HL-60 (cell line): ENCODE measurements at regions not wholly inside any gene's neighbourhood (a gene's known extent, or its start where the extent isn't known, plus 50 kb on each side); places are given as distances from the start of the nearest gene placed in this dataset.

Experiments
- CTCF ChIP-seq: IDR thresholded peaks from one replicate; pipeline ENCODE4 v1.5.1; 2011; ENCODE audit warnings: low read length, control low read depth, inconsistent platforms; ENCODE audit not compliant: insufficient read depth
- GABPA ChIP-seq: IDR thresholded peaks from 2 replicates; pipeline ENCODE4 v1.6.1; 2012; ENCODE audit warnings: low read depth
- POLR2AphosphoS5 ChIP-seq: IDR thresholded peaks from 2 replicates; pipeline ENCODE4 v1.6.1; 2012; ENCODE audit warnings: low read depth
- REST ChIP-seq: IDR thresholded peaks from 2 replicates; pipeline ENCODE4 v1.6.1; 2012; ENCODE audit warnings: low read depth; ENCODE audit not compliant: insufficient replicate concordance
- SPI1 ChIP-seq: IDR thresholded peaks from 2 replicates; pipeline ENCODE4 v1.6.1; 2012; ENCODE audit warnings: low read depth, mild to moderate bottlenecking, borderline replicate concordance

GRCh38 chr9:29416204-29416603 is 1842.9 kb upstream of the C9orf72 start:
- no peak for TF ChIP-seq POLR2AphosphoS5
- no peak for TF ChIP-seq CTCF
- TF ChIP-seq REST, result no peak
- no peak for TF ChIP-seq GABPA
- no peak for TF ChIP-seq SPI1
